KOPT-K1 (cell line): ENCODE measurements at regions not wholly inside any gene's neighbourhood (a gene's known extent, or its start where the extent isn't known, plus 50 kb on each side); places are given as distances from the start of the nearest gene placed in this dataset.
"Not testable (repeated sequence)": the region's sequence is repeated elsewhere in the genome, so short reads cannot be mapped to it uniquely, and the experiment has no call there.

Experiments used
- H3K27ac ChIP-seq: fragments of 200-600 bp; sonication (generic); 2 replicates; pipeline ENCODE4 v1.5.1; 2016; ENCODE audit warnings: antibody characterized with exemption, mild to moderate bottlenecking, low read depth, low read length; ENCODE audit not compliant: poor library complexity, severe bottlenecking
- H3K36me3 ChIP-seq: fragments of 200-600 bp; sonication (generic); 2 replicates; pipeline ENCODE4 v1.5.1; 2017; ENCODE audit warnings: antibody characterized with exemption, mild to moderate bottlenecking, low read length, moderate library complexity; ENCODE audit not compliant: insufficient read depth
- H3K9me3 ChIP-seq: fragments of 200-600 bp; sonication (generic); 2 replicates; pipeline ENCODE4 v1.5.1; 2017; ENCODE audit warnings: antibody characterized with exemption, low read length, mild to moderate bottlenecking; ENCODE audit not compliant: insufficient read depth, poor library complexity, severe bottlenecking

GRCh38 chr19:28718909-28719308 is 494.0 kb downstream of the UQCRFS1 start:
- Histone ChIP-seq H3K36me3 (no peaks in the 10 kb centered on the region), H3K9me3 (no peaks in the 10 kb centered on the region)

GRCh38 chr19:28715157-28715556 is 497.8 kb downstream of the UQCRFS1 start:
- H3K36me3 ChIP-seq, result no peaks in the 10 kb centered on the region
- no peak overlapping the region for H3K27ac ChIP-seq
- H3K9me3 ChIP-seq, result no peaks in the 10 kb centered on the region

More at GRCh38 chr19:28718909-28719308, 494.0 kb downstream of the UQCRFS1 start:
- H3K27ac ChIP-seq, result no peak overlapping the region

GRCh38 chr19:28711411-28711810 is 501.5 kb downstream of the UQCRFS1 start:
- Histone ChIP-seq H3K9me3 (no peaks in the 10 kb centered on the region), H3K36me3 (no peaks in the 10 kb centered on the region), H3K27ac (no peak overlapping the region)

GRCh38 chr19:28710278-28710677 is 502.7 kb downstream of the UQCRFS1 start:
- Histone ChIP-seq H3K27ac (no peak overlapping the region), H3K9me3 (no peaks in the 10 kb centered on the region), H3K36me3 (no peaks in the 10 kb centered on the region)

GRCh38 chr19:28706693-28707092 is 506.3 kb downstream of the UQCRFS1 start:
- Histone ChIP-seq H3K27ac (no peak overlapping the region), H3K36me3 (no peaks in the 10 kb centered on the region), H3K9me3 (no peaks in the 10 kb centered on the region)

- H3K27ac ChIP-seq, result no peak overlapping the region
- no peaks in the 10 kb centered on the region for H3K36me3 ChIP-seq
- no peaks in the 10 kb centered on the region for H3K9me3 ChIP-seq
Observed at GRCh38 chr19:28705008-28705407, 507.9 kb downstream of the UQCRFS1 start.

- Histone ChIP-seq H3K9me3 (no peaks in the 10 kb centered on the region), H3K36me3 (no peaks in the 10 kb centered on the region), H3K27ac (no peak overlapping the region)
Observed at GRCh38 chr19:28703400-28703956, 509.5 kb downstream of the UQCRFS1 start.

GRCh38 chr19:28701491-28701890 is 511.5 kb downstream of the UQCRFS1 start:
- H3K9me3 ChIP-seq, result no peaks in the 10 kb centered on the region
- H3K27ac ChIP-seq, result no peak overlapping the region
- H3K36me3 ChIP-seq, result no peaks in the 10 kb centered on the region

- Histone ChIP-seq H3K27ac (no peak overlapping the region), H3K36me3 (no peaks in the 10 kb centered on the region), H3K9me3 (no peaks in the 10 kb centered on the region)
Observed at GRCh38 chr19:28700176-28700575, 512.8 kb downstream of the UQCRFS1 start.

- Histone ChIP-seq H3K9me3 (no peaks in the 10 kb centered on the region), H3K36me3 (no peaks in the 10 kb centered on the region), H3K27ac (no peak overlapping the region)
Observed at GRCh38 chr19:28697308-28697707, 515.6 kb downstream of the UQCRFS1 start.

GRCh38 chr19:28694812-28695211 is 518.1 kb downstream of the UQCRFS1 start:
- H3K9me3 ChIP-seq, result no peaks in the 10 kb centered on the region
- no peaks in the 10 kb centered on the region for H3K36me3 ChIP-seq
- H3K27ac ChIP-seq, result no peak overlapping the region

- H3K36me3 ChIP-seq, result no peaks in the 10 kb centered on the region
- H3K27ac ChIP-seq, result no peak overlapping the region
- no peaks in the 10 kb centered on the region for H3K9me3 ChIP-seq
Observed at GRCh38 chr19:28691683-28692082, 521.3 kb downstream of the UQCRFS1 start.

- H3K9me3 ChIP-seq, H3K27ac ChIP-seq, H3K36me3 ChIP-seq: not testable (repeated sequence)
Observed at GRCh38 chr19:28689464-28689863, 523.5 kb downstream of the UQCRFS1 start.

GRCh38 chr19:28687296-28687695 is 525.7 kb downstream of the UQCRFS1 start:
- Histone ChIP-seq H3K36me3 (no peaks in the 10 kb centered on the region), H3K9me3 (no peaks in the 10 kb centered on the region), H3K27ac (no peak overlapping the region)

- H3K9me3 ChIP-seq, result no peaks in the 10 kb centered on the region
- H3K36me3 ChIP-seq, result no peaks in the 10 kb centered on the region
- no peak overlapping the region for H3K27ac ChIP-seq
Observed at GRCh38 chr19:28686756-28687155, 526.2 kb downstream of the UQCRFS1 start.

- no peaks in the 10 kb centered on the region for H3K9me3 ChIP-seq
- no peaks in the 10 kb centered on the region for H3K36me3 ChIP-seq
- no peak overlapping the region for H3K27ac ChIP-seq
Observed at GRCh38 chr19:28685802-28686201, 527.1 kb downstream of the UQCRFS1 start.
